ENCODE measurements at regions not wholly inside any gene's neighbourhood (a gene's known extent, or its start where the extent isn't known, plus 50 kb on each side); places are given as distances from the start of the nearest gene placed in this dataset.

GRCh38 chr6:91114123-91114708, 527.3 kb upstream of the MAP3K7 start:
- no peaks in the 10 kb centered on the region for H3K4me1 ChIP-seq (ENCODE audit: insufficient read depth, low read length)
- no peaks in the 10 kb centered on the region for H3K79me2 ChIP-seq (ENCODE audit: low read length)
- H3K4me3 ChIP-seq (ENCODE audit: low read length) = no peak overlapping the region
- H3K27me3 ChIP-seq (ENCODE audit: low read length) = peaks cover 12% of the 10 kb centered on the region; the same call in 1 of the 2 replicates
- H3K9ac ChIP-seq (ENCODE audit: low read length) = no peak overlapping the region
- ATAC-seq = no peak
- ChIA-PET POLR2A (ENCODE audit: unreplicated experiment) (no interaction called here), CTCF (no interaction called here)
- H3K27ac ChIP-seq (ENCODE audit: low read length) = no peak overlapping the region
- no peak overlapping the region for H3K4me2 ChIP-seq (ENCODE audit: low read length)
- no peaks in the 10 kb centered on the region for H3F3A ChIP-seq (ENCODE audit: low read length, unreplicated experiment)
- intact Hi-C loops (cut with micrococcal nuclease) = no loop called here
- TF ChIP-seq EZH2 (IDR thresholded peaks at IDR 0.05; ENCODE audit: low read length, unreplicated experiment) = no peak
- no peak for TF ChIP-seq CTCF (conservative IDR thresholded peaks at IDR 0.05; ENCODE audit: low read depth, low read length)
- TF ChIP-seq EZH2phosphoT487 (IDR thresholded peaks at IDR 0.05; ENCODE audit: borderline replicate concordance, low read length) = no peak
- H3K9me2 ChIP-seq (replicated peaks; ENCODE audit: low read length) = no peaks in the 10 kb centered on the region
- no peaks in the 10 kb centered on the region for H4K20me1 ChIP-seq (ENCODE audit: low read length)
- no TSS peak for BruUV-seq (replicated peaks)
- no peaks in the 10 kb centered on the region for H3K36me3 ChIP-seq (ENCODE audit: low read depth, low read length)
- DNase-seq = no peak
- no peak overlapping the region for H2AFZ ChIP-seq (ENCODE audit: low read length)
- no peaks in the 10 kb centered on the region for H3K9me3 ChIP-seq (ENCODE audit: low read length)

- Histone ChIP-seq H3K4me1 (ENCODE audit: insufficient read depth, low read length) (no peaks in the 10 kb centered on the region), H3K27me3 (ENCODE audit: low read length) (peaks cover 5% of the 10 kb centered on the region; the same call in 1 of the 2 replicates), H3K9ac (ENCODE audit: low read length) (no peak overlapping the region), H3K9me2 (replicated peaks; ENCODE audit: low read length) (no peaks in the 10 kb centered on the region), H3K4me2 (ENCODE audit: low read length) (no peak overlapping the region), H3K36me3 (ENCODE audit: low read depth, low read length) (no peaks in the 10 kb centered on the region), H3K4me3 (ENCODE audit: low read length) (no peak overlapping the region), H3K79me2 (ENCODE audit: low read length) (no peaks in the 10 kb centered on the region), H4K20me1 (ENCODE audit: low read length) (no peaks in the 10 kb centered on the region), H3F3A (ENCODE audit: low read length, unreplicated experiment) (no peaks in the 10 kb centered on the region), H3K9me3 (ENCODE audit: low read length) (no peaks in the 10 kb centered on the region), H3K27ac (ENCODE audit: low read length) (no peak overlapping the region), H2AFZ (ENCODE audit: low read length) (no peak overlapping the region)
- intact Hi-C loops (cut with micrococcal nuclease) = no loop called here
- CTCF ChIA-PET = interaction anchor here (0.6 kb wide), 1 partner anchor 13 kb away, joined by 3 read pairs; no protein-coding TSS in a partner anchor
- DNase-seq (no peak), ATAC-seq (no peak)
- TF ChIP-seq EZH2 (IDR thresholded peaks at IDR 0.05; ENCODE audit: low read length, unreplicated experiment) = no peak
- no peak for TF ChIP-seq CTCF (conservative IDR thresholded peaks at IDR 0.05; ENCODE audit: low read depth, low read length)
- no peak for TF ChIP-seq EZH2phosphoT487 (IDR thresholded peaks at IDR 0.05; ENCODE audit: borderline replicate concordance, low read length)
- BruUV-seq (replicated peaks) = no TSS peak
- POLR2A ChIA-PET (ENCODE audit: unreplicated experiment) = no interaction called here
Observed at GRCh38 chr6:91106083-91106482, 519.2 kb upstream of the MAP3K7 start.

- Histone ChIP-seq H3K9me2 (replicated peaks; ENCODE audit: low read length) (no peaks in the 10 kb centered on the region), H3F3A (ENCODE audit: low read length, unreplicated experiment) (no peaks in the 10 kb centered on the region), H3K9ac (ENCODE audit: low read length) (no peak overlapping the region), H3K79me2 (ENCODE audit: low read length) (no peaks in the 10 kb centered on the region), H3K27me3 (ENCODE audit: low read length) (no peaks in the 10 kb centered on the region; the same call in 1 of the 2 replicates), H3K4me3 (ENCODE audit: low read length) (no peak overlapping the region), H3K4me1 (ENCODE audit: insufficient read depth, low read length) (no peaks in the 10 kb centered on the region), H3K36me3 (ENCODE audit: low read depth, low read length) (no peaks in the 10 kb centered on the region), H4K20me1 (ENCODE audit: low read length) (no peaks in the 10 kb centered on the region), H3K9me3 (ENCODE audit: low read length) (no peaks in the 10 kb centered on the region), H3K27ac (ENCODE audit: low read length) (no peak overlapping the region), H3K4me2 (ENCODE audit: low read length) (no peak overlapping the region), H2AFZ (ENCODE audit: low read length) (no peak overlapping the region)
- ChIA-PET POLR2A (ENCODE audit: unreplicated experiment) (no interaction called here), CTCF (interaction anchor here (0.6 kb wide), 1 partner anchor 14 kb away, joined by 3 read pairs; no protein-coding TSS in a partner anchor)
- no peak for ATAC-seq
- TF ChIP-seq EZH2 (IDR thresholded peaks at IDR 0.05; ENCODE audit: low read length, unreplicated experiment) (no peak), CTCF (conservative IDR thresholded peaks at IDR 0.05; ENCODE audit: low read depth, low read length) (no peak), EZH2phosphoT487 (IDR thresholded peaks at IDR 0.05; ENCODE audit: borderline replicate concordance, low read length) (no peak)
- no peak for DNase-seq
- no TSS peak for BruUV-seq (replicated peaks)
- intact Hi-C loops (cut with micrococcal nuclease) = no loop called here
Observed at GRCh38 chr6:91105532-91105931, 518.7 kb upstream of the MAP3K7 start.

Data from PC-3 (cell line).